GM19099 (cell line): ENCODE measurements at regions not wholly inside any gene's neighbourhood (a gene's known extent, or its start where the extent isn't known, plus 50 kb on each side); places are given as distances from the start of the nearest gene placed in this dataset.

ENCODE experiments used
- POLR2A ChIP-seq: IDR thresholded peaks from 3 replicates; pipeline ENCODE4 v1.6.1; 2011; ENCODE audit warnings: low read depth; ENCODE audit not compliant: insufficient read length; ENCODE audit errors: extremely low read depth

GRCh38 chr11:127074151-127074761 is 73.7 kb upstream of the KIRREL3 start:
- no peak for TF ChIP-seq POLR2A

GRCh38 chr11:127073621-127074020 is 73.1 kb upstream of the KIRREL3 start:
- no peak for TF ChIP-seq POLR2A

GRCh38 chr11:127071606-127072005 is 71.0 kb upstream of the KIRREL3 start:
- no peak for TF ChIP-seq POLR2A

GRCh38 chr11:127070808-127071207 is 70.2 kb upstream of the KIRREL3 start:
- TF ChIP-seq POLR2A, result no peak

GRCh38 chr11:127066401-127067090 is 66.0 kb upstream of the KIRREL3 start:
- no peak for TF ChIP-seq POLR2A

- TF ChIP-seq POLR2A, result no peak
Observed at GRCh38 chr11:127063241-127063640, 62.7 kb upstream of the KIRREL3 start.

- TF ChIP-seq POLR2A, result no peak
Observed at GRCh38 chr11:127061947-127062346, 61.4 kb upstream of the KIRREL3 start.

GRCh38 chr11:127059750-127060149 is 59.2 kb upstream of the KIRREL3 start:
- TF ChIP-seq POLR2A, result no peak

GRCh38 chr11:127059286-127059685 is 58.7 kb upstream of the KIRREL3 start:
- no peak for TF ChIP-seq POLR2A

- no peak for TF ChIP-seq POLR2A
Observed at GRCh38 chr11:127058524-127058923, 58.0 kb upstream of the KIRREL3 start.

GRCh38 chr11:127057126-127057525 is 56.6 kb upstream of the KIRREL3 start:
- TF ChIP-seq POLR2A, result no peak

GRCh38 chr11:127056338-127056971 is 55.9 kb upstream of the KIRREL3 start:
- TF ChIP-seq POLR2A, result no peak

GRCh38 chr11:127055236-127055635 is 54.7 kb upstream of the KIRREL3 start:
- no peak for TF ChIP-seq POLR2A

GRCh38 chr11:127054153-127054552 is 53.6 kb upstream of the KIRREL3 start:
- TF ChIP-seq POLR2A, result no peak

- TF ChIP-seq POLR2A, result no peak
Observed at GRCh38 chr11:127052404-127052803, 51.8 kb upstream of the KIRREL3 start.
